Epithelial cell of esophagus (primary cell): ENCODE measurements at regions not wholly inside any gene's neighbourhood (a gene's known extent, or its start where the extent isn't known, plus 50 kb on each side); places are given as distances from the start of the nearest gene placed in this dataset.

Experiments used
- DNase-seq: peaks from one replicate; pipeline ENCODE4 v3.0.0; 2010; ENCODE audit warnings: low read depth
- H3K4me3 ChIP-seq: 2 replicates; pipeline ENCODE4 v1.5.1; 2011; ENCODE audit warnings: mild to moderate bottlenecking, low read length, control low read depth
- TF ChIP-seq, protein P1 (sequence below): IDR thresholded peaks from 2 replicates; pipeline ENCODE4 v1.5.1; 2011; ENCODE audit warnings: low read depth, mild to moderate bottlenecking, low read length, control low read depth, inconsistent platforms; ENCODE audit not compliant: insufficient read depth; ENCODE audit errors: missing control alignments

DNA sequence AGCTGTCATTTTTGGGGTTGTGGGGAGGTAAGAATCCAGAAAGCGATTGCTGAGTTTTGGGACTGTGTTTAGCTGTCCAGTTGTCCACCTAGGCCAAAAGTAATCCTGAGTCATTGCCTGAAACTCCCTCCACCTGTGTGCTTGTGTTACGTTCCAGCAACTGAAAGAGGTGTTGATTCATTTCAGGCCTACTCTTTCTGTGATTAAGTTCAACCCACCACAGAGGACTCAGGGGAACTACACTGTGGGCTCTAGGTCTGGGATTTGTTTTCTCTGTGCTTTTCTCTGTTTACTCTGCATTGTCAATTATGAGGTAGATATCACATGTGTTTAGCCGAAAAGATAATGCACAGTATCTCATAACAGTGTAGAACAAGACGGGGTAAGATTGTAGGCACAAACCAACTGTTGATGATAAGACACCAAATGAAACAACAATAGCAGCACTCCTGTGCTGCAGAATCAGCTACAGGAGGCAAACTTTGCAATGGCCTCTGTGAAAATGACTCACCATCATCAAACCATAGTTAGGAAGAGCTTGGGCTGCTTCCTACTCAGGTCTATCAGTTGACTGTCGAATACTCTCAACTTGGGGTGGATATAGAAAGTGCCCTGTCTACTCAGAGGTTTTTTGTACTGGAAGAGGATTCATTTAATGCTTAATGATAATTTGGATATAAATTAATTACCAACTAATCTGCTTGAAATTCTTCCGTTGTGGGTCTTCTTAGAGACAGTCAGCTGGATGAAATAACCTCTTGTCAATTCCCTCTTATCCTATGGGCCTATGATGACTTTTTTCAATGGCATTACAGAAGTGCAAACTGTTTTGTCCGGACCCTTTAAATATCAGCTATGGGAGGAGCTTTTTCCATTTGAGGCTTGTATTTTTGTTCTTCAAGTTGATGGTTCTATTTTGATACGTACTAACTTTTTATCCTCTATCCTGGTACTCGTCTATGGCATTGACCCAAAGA is 385.9 kb downstream of the BMP4 start:
- peak; percentile 5 for DNase-seq
- no peak overlapping the region for H3K4me3 ChIP-seq
- TF ChIP-seq, protein P1, sequence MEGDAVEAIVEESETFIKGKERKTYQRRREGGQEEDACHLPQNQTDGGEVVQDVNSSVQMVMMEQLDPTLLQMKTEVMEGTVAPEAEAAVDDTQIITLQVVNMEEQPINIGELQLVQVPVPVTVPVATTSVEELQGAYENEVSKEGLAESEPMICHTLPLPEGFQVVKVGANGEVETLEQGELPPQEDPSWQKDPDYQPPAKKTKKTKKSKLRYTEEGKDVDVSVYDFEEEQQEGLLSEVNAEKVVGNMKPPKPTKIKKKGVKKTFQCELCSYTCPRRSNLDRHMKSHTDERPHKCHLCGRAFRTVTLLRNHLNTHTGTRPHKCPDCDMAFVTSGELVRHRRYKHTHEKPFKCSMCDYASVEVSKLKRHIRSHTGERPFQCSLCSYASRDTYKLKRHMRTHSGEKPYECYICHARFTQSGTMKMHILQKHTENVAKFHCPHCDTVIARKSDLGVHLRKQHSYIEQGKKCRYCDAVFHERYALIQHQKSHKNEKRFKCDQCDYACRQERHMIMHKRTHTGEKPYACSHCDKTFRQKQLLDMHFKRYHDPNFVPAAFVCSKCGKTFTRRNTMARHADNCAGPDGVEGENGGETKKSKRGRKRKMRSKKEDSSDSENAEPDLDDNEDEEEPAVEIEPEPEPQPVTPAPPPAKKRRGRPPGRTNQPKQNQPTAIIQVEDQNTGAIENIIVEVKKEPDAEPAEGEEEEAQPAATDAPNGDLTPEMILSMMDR = no peak

DNA sequence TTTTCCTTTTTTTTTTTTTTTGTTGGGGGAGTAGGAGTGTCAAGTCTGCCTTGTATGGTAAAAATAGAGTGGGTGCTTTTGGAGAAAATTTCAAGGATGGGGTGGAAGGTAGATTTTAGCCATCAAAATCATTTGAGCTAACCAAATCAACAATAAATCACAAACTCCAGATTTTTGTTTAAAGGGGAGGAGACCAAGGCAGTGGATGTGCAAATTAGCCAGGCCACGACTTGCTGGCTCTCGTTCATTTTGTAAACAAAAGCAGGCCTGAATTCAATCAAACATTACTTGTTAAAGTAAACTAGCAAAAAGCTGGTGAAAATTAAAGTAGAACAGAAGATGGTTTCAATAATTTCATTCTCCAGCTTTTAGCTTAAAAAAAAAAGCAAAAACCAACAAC is 387.2 kb downstream of the BMP4 start:
- TF ChIP-seq, protein P1 = no peak
- no peak for DNase-seq
- no peak overlapping the region for H3K4me3 ChIP-seq

DNA sequence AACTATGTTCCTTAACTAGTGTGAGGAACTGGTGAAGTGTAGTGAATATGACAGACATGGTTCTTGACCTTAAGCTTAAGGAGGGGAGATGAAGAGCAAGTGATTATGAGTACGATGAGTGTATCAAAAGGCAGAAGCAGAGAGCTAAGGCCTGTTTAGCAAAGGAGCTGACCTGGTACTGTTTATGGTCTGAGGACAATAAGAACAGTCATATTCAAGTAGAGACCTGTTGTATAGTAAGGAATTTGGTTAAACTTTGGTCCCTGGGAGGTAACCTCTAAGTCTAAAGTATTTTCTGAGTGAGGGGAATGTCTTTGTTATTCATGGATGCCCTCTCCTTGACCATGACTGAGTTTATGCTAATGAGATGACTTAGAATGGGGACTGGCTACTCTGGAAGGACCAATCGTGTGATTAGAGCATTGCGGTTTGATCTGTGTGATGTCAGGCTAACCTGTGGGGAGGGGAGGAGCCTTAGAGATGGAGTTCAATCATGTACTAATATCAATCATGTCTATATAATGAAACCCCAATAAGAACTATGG is 389.3 kb downstream of the BMP4 start:
- TF ChIP-seq, protein P1 = no peak
- peak; percentile 33 for DNase-seq
- no peak overlapping the region for H3K4me3 ChIP-seq

DNA sequence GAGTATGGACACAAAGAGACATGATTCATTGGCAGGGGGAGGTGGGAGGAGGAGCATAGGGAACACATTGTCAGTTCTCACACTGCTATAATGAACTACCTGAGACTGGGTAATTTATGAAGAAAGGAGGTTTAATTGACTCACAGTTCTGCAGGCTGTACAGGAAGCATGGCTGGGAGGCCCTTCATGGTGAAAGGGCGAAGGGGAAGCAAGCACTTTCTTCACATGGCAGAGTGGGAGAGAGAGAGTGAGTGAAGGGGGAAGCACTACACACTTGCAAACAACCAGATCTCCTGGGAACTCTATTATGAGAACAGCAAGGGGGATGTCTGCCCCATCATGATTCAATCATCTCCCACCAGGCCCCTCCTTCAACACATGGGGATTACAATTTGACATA is 391.8 kb downstream of the BMP4 start:
- TF ChIP-seq, protein P1 = no peak
- no peak overlapping the region for H3K4me3 ChIP-seq
- peak; percentile 14 for DNase-seq

DNA sequence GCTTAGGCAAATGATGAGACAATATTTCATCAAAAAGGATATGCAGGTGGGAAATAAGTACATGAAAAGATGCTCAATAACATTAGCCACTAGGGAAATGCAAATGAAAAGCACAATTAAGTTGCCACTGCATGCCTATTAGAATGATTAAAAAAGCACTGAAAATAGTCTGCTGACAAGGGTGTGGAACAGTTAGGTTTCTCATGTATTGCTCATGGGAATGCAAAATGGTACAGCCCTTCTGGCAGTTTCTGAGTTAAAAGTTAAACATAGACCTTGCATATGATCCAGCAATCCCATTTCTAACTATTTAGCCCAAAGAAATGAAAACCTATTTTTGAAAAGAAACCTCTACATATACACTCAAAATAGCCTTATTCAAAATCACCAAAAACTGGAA is 393.0 kb downstream of the BMP4 start:
- TF ChIP-seq, protein P1 = no peak
- DNase-seq = no peak
- no peak overlapping the region for H3K4me3 ChIP-seq

DNA sequence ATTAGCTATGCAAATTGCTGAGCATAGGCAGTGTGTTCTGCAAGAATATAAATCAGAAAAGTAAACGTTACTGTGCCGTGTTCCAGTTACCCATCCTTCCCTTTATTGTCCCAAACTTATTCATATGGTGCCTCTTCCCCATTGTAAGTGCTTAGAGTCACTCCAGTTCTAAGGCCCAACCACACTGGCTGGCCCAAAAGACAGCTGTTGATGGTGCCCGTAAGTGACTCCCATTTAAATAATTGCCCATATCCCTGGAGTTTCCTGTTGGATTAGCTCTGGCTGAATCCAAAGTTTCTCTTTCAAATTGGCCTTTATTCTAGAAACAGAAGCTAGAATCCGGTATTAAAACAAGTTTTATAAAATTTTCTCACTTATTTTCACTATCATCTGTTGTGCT is 400.1 kb upstream of the DDHD1 start:
- no peak overlapping the region for H3K4me3 ChIP-seq
- TF ChIP-seq, protein P1 = no peak
- no peak for DNase-seq
